NCI-H2227 (cell line): ENCODE measurements at regions not wholly inside any gene's neighbourhood (a gene's known extent, or its start where the extent isn't known, plus 50 kb on each side); places are given as distances from the start of the nearest gene placed in this dataset.
A peak's percentile ranks its signal among the peaks of the same experiment; 100 is the strongest.
"Not testable (repeated sequence)": the region's sequence is repeated elsewhere in the genome, so short reads cannot be mapped to it uniquely, and the experiment has no call there.

ENCODE experiments used
- DNase-seq: peaks from one replicate; lab custom pipeline; 2025; ENCODE audit not compliant: unreplicated experiment; lab: John Stamatoyannopoulos, UW

- DNase-seq, result no peak
Measured at GRCh38 chr7:94173436-94173835, 169.3 kb upstream of the BET1 start.

GRCh38 chr7:94174375-94174774 lies 170.2 kb upstream of the BET1 start:
- no peak for DNase-seq

GRCh38 chr7:94174956-94175355 lies 170.8 kb upstream of the BET1 start:
- no peak for DNase-seq

GRCh38 chr7:94176694-94177200 lies 172.6 kb upstream of the BET1 start:
- no peak for DNase-seq

- DNase-seq, result no peak
Measured at GRCh38 chr7:94177441-94177840, 173.3 kb upstream of the BET1 start.

- no peak for DNase-seq
Measured at GRCh38 chr7:94178230-94178629, 174.1 kb upstream of the BET1 start.

- no peak for DNase-seq
Measured at GRCh38 chr7:94179466-94179865, 175.3 kb upstream of the BET1 start.

- DNase-seq, result no peak
Measured at GRCh38 chr7:94182066-94182465, 177.9 kb upstream of the BET1 start.

GRCh38 chr7:94182721-94183120 lies 178.6 kb upstream of the BET1 start:
- no peak for DNase-seq

GRCh38 chr7:94183289-94183749 lies 179.2 kb upstream of the BET1 start:
- no peak for DNase-seq

- no peak for DNase-seq
Measured at GRCh38 chr7:94183891-94184290, 179.7 kb upstream of the BET1 start.

GRCh38 chr7:94188350-94188749 lies 184.2 kb upstream of the BET1 start:
- DNase-seq, result no peak

- no peak for DNase-seq
Measured at GRCh38 chr7:94190599-94191061, 186.5 kb upstream of the BET1 start.

- DNase-seq, result not testable (repeated sequence)
Measured at GRCh38 chr7:94194426-94194825, 190.3 kb upstream of the BET1 start.

- no peak for DNase-seq
Measured at GRCh38 chr7:94195201-94195600, 191.0 kb upstream of the BET1 start.

GRCh38 chr7:94195813-94196212 lies 191.7 kb upstream of the BET1 start:
- DNase-seq, result no peak

- peak; percentile 64 for DNase-seq
Measured at GRCh38 chr7:94205529-94205928, 189.2 kb upstream of the COL1A2 start.

GRCh38 chr7:94206295-94206694 lies 188.4 kb upstream of the COL1A2 start:
- no peak for DNase-seq

GRCh38 chr7:94212160-94212559 lies 182.5 kb upstream of the COL1A2 start:
- DNase-seq, result peak; percentile 88

GRCh38 chr7:94216944-94217461 lies 177.7 kb upstream of the COL1A2 start:
- peak; percentile 26 for DNase-seq

- no peak for DNase-seq
Measured at GRCh38 chr7:94217766-94218165, 176.9 kb upstream of the COL1A2 start.

- DNase-seq, result no peak
Measured at GRCh38 chr7:94222516-94222915, 172.2 kb upstream of the COL1A2 start.

- peak; percentile 90 for DNase-seq
Measured at GRCh38 chr7:94223375-94224084, 171.2 kb upstream of the COL1A2 start.
